ENCODE measurements at regions not wholly inside any gene's neighbourhood (a gene's known extent, or its start where the extent isn't known, plus 50 kb on each side); places are given as distances from the start of the nearest gene placed in this dataset.

GRCh38 chr7:22934023-22934422, 79.9 kb downstream of the HYCC1 start:
- H3K36me3 ChIP-seq: no peaks in the 10 kb centered on the region
- no peaks in the 10 kb centered on the region for H3K27me3 ChIP-seq
- peaks cover 0 to 15% of the 10 kb centered on the region in 2 donors for H3K4me1 ChIP-seq
- no peak for DNase-seq (ENCODE audit: low spot score in 2 of 2)
- H3K4me3 ChIP-seq: no peak overlapping the region
- H3K27ac ChIP-seq: peak overlapping the region; percentile 63 to 74
- TF ChIP-seq CTCF (IDR thresholded peaks at IDR 0.05): no peak
- intact Hi-C loops (cut with DNase I): loop anchor here (5.0 kb wide), 3 partner anchors 38 to 82 kb away; no protein-coding TSS in a partner anchor
- H3K9me3 ChIP-seq: no peaks in the 10 kb centered on the region

- Histone ChIP-seq H3K27ac (no peak overlapping the region), H3K36me3 (no peaks in the 10 kb centered on the region), H3K9me3 (no peaks in the 10 kb centered on the region), H3K4me3 (no peak overlapping the region), H3K27me3 (no peaks in the 10 kb centered on the region), H3K4me1 (peaks cover 0 to 15% of the 10 kb centered on the region in 2 donors)
- intact Hi-C loops (cut with DNase I): loop anchor here (5.0 kb wide), 3 partner anchors 39 to 81 kb away; no protein-coding TSS in a partner anchor
- TF ChIP-seq CTCF (IDR thresholded peaks at IDR 0.05): no peak
- no peak for DNase-seq (ENCODE audit: low spot score in 2 of 2)
These were observed 81.0 kb downstream of the HYCC1 start for GRCh38 chr7:22932896-22933295.

- Histone ChIP-seq H3K36me3 (no peaks in the 10 kb centered on the region), H3K9me3 (no peaks in the 10 kb centered on the region), H3K27me3 (no peaks in the 10 kb centered on the region), H3K27ac (no peak overlapping the region), H3K4me3 (no peak overlapping the region), H3K4me1 (peaks cover 0 to 15% of the 10 kb centered on the region in 2 donors)
- no peak for TF ChIP-seq CTCF (IDR thresholded peaks at IDR 0.05)
- no peak for DNase-seq (ENCODE audit: low spot score in 2 of 2)
- intact Hi-C loops (cut with DNase I): loop anchor here (5.0 kb wide), 3 partner anchors 41 to 79 kb away; no protein-coding TSS in a partner anchor
These were observed 82.9 kb downstream of the HYCC1 start for GRCh38 chr7:22931011-22931410.

GRCh38 chr7:22922307-22922706, 91.6 kb downstream of the HYCC1 start:
- Histone ChIP-seq H3K27ac (no peak overlapping the region), H3K36me3 (no peaks in the 10 kb centered on the region), H3K9me3 (no peaks in the 10 kb centered on the region), H3K4me1 (no peaks in the 10 kb centered on the region), H3K4me3 (no peak overlapping the region), H3K27me3 (no peaks in the 10 kb centered on the region)
- no peak for DNase-seq (ENCODE audit: low spot score in 2 of 2)
- no peak for TF ChIP-seq CTCF (IDR thresholded peaks at IDR 0.05)
- intact Hi-C loops (cut with DNase I): no loop called here

- Histone ChIP-seq H3K27me3 (no peaks in the 10 kb centered on the region), H3K36me3 (no peaks in the 10 kb centered on the region), H3K4me3 (no peak overlapping the region), H3K4me1 (no peaks in the 10 kb centered on the region), H3K27ac (no peak overlapping the region), H3K9me3 (no peaks in the 10 kb centered on the region)
- intact Hi-C loops (cut with DNase I): no loop called here
- TF ChIP-seq CTCF (IDR thresholded peaks at IDR 0.05): no peak
- DNase-seq (ENCODE audit: low spot score in 2 of 2): no peak
These were observed 92.4 kb downstream of the HYCC1 start for GRCh38 chr7:22921386-22922086.

Measured in ascending aorta (tissue), 2 donors.